NCI-H2196 (cell line): ENCODE measurements at regions not wholly inside any gene's neighbourhood (a gene's known extent, or its start where the extent isn't known, plus 50 kb on each side); places are given as distances from the start of the nearest gene placed in this dataset.

Experiments used
- DNase-seq: peaks from one replicate; lab custom pipeline; 2025; ENCODE audit not compliant: unreplicated experiment; lab: John Stamatoyannopoulos, UW

- DNase-seq = no peak
These were observed 162.4 kb upstream of the CWC22 start for GRCh38 chr2:180169474-180169873.

GRCh38 chr2:180161415-180161814 is 154.3 kb upstream of the CWC22 start:
- no peak for DNase-seq

GRCh38 chr2:180159921-180160320 is 152.8 kb upstream of the CWC22 start:
- DNase-seq = no peak

- no peak for DNase-seq
These were observed 151.9 kb upstream of the CWC22 start for GRCh38 chr2:180158961-180159360.

GRCh38 chr2:180156651-180157050 is 149.6 kb upstream of the CWC22 start:
- DNase-seq = no peak

GRCh38 chr2:180150606-180151005 is 143.5 kb upstream of the CWC22 start:
- DNase-seq = no peak

- DNase-seq = no peak
These were observed 139.4 kb upstream of the CWC22 start for GRCh38 chr2:180146541-180146940.

- no peak for DNase-seq
These were observed 139.0 kb upstream of the CWC22 start for GRCh38 chr2:180146114-180146513.

- no peak for DNase-seq
These were observed 138.1 kb upstream of the CWC22 start for GRCh38 chr2:180145163-180145562.

- no peak for DNase-seq
These were observed 137.3 kb upstream of the CWC22 start for GRCh38 chr2:180144338-180144813.

GRCh38 chr2:180143633-180144337 is 136.7 kb upstream of the CWC22 start:
- no peak for DNase-seq

GRCh38 chr2:180141600-180141999 is 134.5 kb upstream of the CWC22 start:
- no peak for DNase-seq

GRCh38 chr2:180133736-180134135 is 126.6 kb upstream of the CWC22 start:
- DNase-seq = no peak

- DNase-seq = no peak
These were observed 123.3 kb upstream of the CWC22 start for GRCh38 chr2:180130403-180130802.

- no peak for DNase-seq
These were observed 121.8 kb upstream of the CWC22 start for GRCh38 chr2:180128861-180129260.

GRCh38 chr2:180125245-180125962 is 118.3 kb upstream of the CWC22 start:
- peak; percentile 55 for DNase-seq

- peak; percentile 56 for DNase-seq
These were observed 117.4 kb upstream of the CWC22 start for GRCh38 chr2:180124273-180125139.

GRCh38 chr2:180122874-180123273 is 115.8 kb upstream of the CWC22 start:
- no peak for DNase-seq

GRCh38 chr2:180115675-180116074 is 108.6 kb upstream of the CWC22 start:
- DNase-seq = no peak

- no peak for DNase-seq
These were observed 108.2 kb upstream of the CWC22 start for GRCh38 chr2:180115269-180115668.

GRCh38 chr2:180111901-180112300 is 104.8 kb upstream of the CWC22 start:
- DNase-seq = no peak

- no peak for DNase-seq
These were observed 103.4 kb upstream of the CWC22 start for GRCh38 chr2:180110469-180110868.
